Duodenal mucosa (tissue), 2 donors: ENCODE measurements at regions not wholly inside any gene's neighbourhood (a gene's known extent, or its start where the extent isn't known, plus 50 kb on each side); places are given as distances from the start of the nearest gene placed in this dataset.
"Not testable (repeated sequence)": the region's sequence is repeated elsewhere in the genome, so short reads cannot be mapped to it uniquely, and the experiment has no call there.

Experiments used
- H3K27ac ChIP-seq: one replicate; pipeline ENCODE4 v1.7.0; 2013; ENCODE audit warnings: low read depth, low read length
- H3K27me3 ChIP-seq, 2 donors: one replicate each; pipeline ENCODE4 v1.7.0; 2013; ENCODE audit warnings: low read length in 2 of 2, control low read depth in 1 of 2; ENCODE audit not compliant: insufficient read depth in 2 of 2, control insufficient read depth in 1 of 2
- H3K36me3 ChIP-seq, 2 donors: one replicate each; pipeline ENCODE4 v1.7.0; 2013; ENCODE audit warnings: low read length in 2 of 2, control low read depth in 1 of 2; ENCODE audit not compliant: insufficient read depth in 2 of 2, control insufficient read depth in 1 of 2
- H3K4me1 ChIP-seq, 2 donors: one replicate each; pipeline ENCODE4 v1.7.0; 2013; ENCODE audit warnings: low read length in 2 of 2, control low read depth in 1 of 2; ENCODE audit not compliant: insufficient read depth in 2 of 2, control insufficient read depth in 1 of 2
- H3K4me3 ChIP-seq, 2 donors: one replicate each; pipeline ENCODE4 v1.7.0; 2013; ENCODE audit warnings: low read length in 2 of 2, low read depth in 1 of 2
- H3K9ac ChIP-seq, 2 donors: one replicate each; pipeline ENCODE4 v1.7.0; 2013; ENCODE audit warnings: low read length in 2 of 2, low read depth in 1 of 2
- H3K9me3 ChIP-seq, 2 donors: one replicate each; pipeline ENCODE4 v1.7.0; 2013; ENCODE audit warnings: low read length in 2 of 2, control low read depth in 1 of 2; ENCODE audit not compliant: control insufficient read depth in 1 of 2

- no peaks in the 10 kb centered on the region for H3K36me3 ChIP-seq
- no peak overlapping the region for H3K9ac ChIP-seq
- peaks cover 0 to 11% of the 10 kb centered on the region in 2 donors for H3K9me3 ChIP-seq
Observed at GRCh38 chr9:30280229-30280900, 2104.1 kb upstream of the ACO1 start.

GRCh38 chr9:30289435-30289834 lies 2095.0 kb upstream of the ACO1 start:
- no peaks in the 10 kb centered on the region for H3K27me3 ChIP-seq
- no peak overlapping the region for H3K9ac ChIP-seq
- H3K9me3 ChIP-seq: no peaks in the 10 kb centered on the region
- no peak overlapping the region for H3K4me3 ChIP-seq
- no peak overlapping the region for H3K27ac ChIP-seq
- H3K4me1 ChIP-seq: no peaks in the 10 kb centered on the region
- H3K36me3 ChIP-seq: no peaks in the 10 kb centered on the region

More at GRCh38 chr9:30280229-30280900, 2104.1 kb upstream of the ACO1 start:
- H3K4me1 ChIP-seq: no peaks in the 10 kb centered on the region
- no peak overlapping the region for H3K27ac ChIP-seq
- H3K27me3 ChIP-seq: no peaks in the 10 kb centered on the region
- H3K4me3 ChIP-seq: no peak overlapping the region

GRCh38 chr9:30292026-30292425 lies 2092.4 kb upstream of the ACO1 start:
- H3K27me3 ChIP-seq: not testable (repeated sequence)

GRCh38 chr9:30293231-30293630 lies 2091.2 kb upstream of the ACO1 start:
- no peaks in the 10 kb centered on the region for H3K9me3 ChIP-seq

More at GRCh38 chr9:30292026-30292425, 2092.4 kb upstream of the ACO1 start:
- not testable (repeated sequence) for H3K9ac ChIP-seq, H3K9me3 ChIP-seq, H3K36me3 ChIP-seq, H3K4me1 ChIP-seq, H3K4me3 ChIP-seq, H3K27ac ChIP-seq

GRCh38 chr9:30299126-30299780 lies 2085.2 kb upstream of the ACO1 start:
- Histone ChIP-seq H3K27ac (no peak overlapping the region), H3K27me3 (no peaks in the 10 kb centered on the region), H3K4me3 (no peak overlapping the region), H3K9ac (no peak overlapping the region), H3K36me3 (no peaks in the 10 kb centered on the region), H3K4me1 (no peaks in the 10 kb centered on the region), H3K9me3 (no peaks in the 10 kb centered on the region)

More at GRCh38 chr9:30293231-30293630, 2091.2 kb upstream of the ACO1 start:
- H3K27ac ChIP-seq: no peak overlapping the region
- H3K4me3 ChIP-seq: no peak overlapping the region
- no peaks in the 10 kb centered on the region for H3K36me3 ChIP-seq
- H3K9ac ChIP-seq: no peak overlapping the region
- H3K4me1 ChIP-seq: no peaks in the 10 kb centered on the region
- H3K27me3 ChIP-seq: no peaks in the 10 kb centered on the region

GRCh38 chr9:30301271-30301963 lies 2083.0 kb upstream of the ACO1 start:
- Histone ChIP-seq H3K36me3 (no peaks in the 10 kb centered on the region), H3K4me3 (no peak overlapping the region), H3K9ac (no peak overlapping the region), H3K9me3 (no peaks in the 10 kb centered on the region), H3K27me3 (no peaks in the 10 kb centered on the region), H3K27ac (no peak overlapping the region), H3K4me1 (no peaks in the 10 kb centered on the region)

- Histone ChIP-seq H3K9me3 (no peaks in the 10 kb centered on the region), H3K4me1 (no peaks in the 10 kb centered on the region), H3K36me3 (no peaks in the 10 kb centered on the region), H3K9ac (no peak overlapping the region), H3K27me3 (no peaks in the 10 kb centered on the region), H3K27ac (no peak overlapping the region), H3K4me3 (no peak overlapping the region)
Observed at GRCh38 chr9:30310711-30311110, 2073.7 kb upstream of the ACO1 start.

GRCh38 chr9:30329431-30329830 lies 2055.0 kb upstream of the ACO1 start:
- Histone ChIP-seq H3K4me1 (no peaks in the 10 kb centered on the region), H3K27me3 (no peaks in the 10 kb centered on the region), H3K36me3 (no peaks in the 10 kb centered on the region), H3K27ac (no peak overlapping the region), H3K9ac (no peak overlapping the region), H3K4me3 (no peak overlapping the region), H3K9me3 (no peaks in the 10 kb centered on the region)

GRCh38 chr9:30348904-30349303 lies 2035.5 kb upstream of the ACO1 start:
- Histone ChIP-seq H3K27ac (no peak overlapping the region), H3K4me3 (no peak overlapping the region), H3K27me3 (no peaks in the 10 kb centered on the region), H3K9me3 (peaks cover 3 to 7% of the 10 kb centered on the region in 2 donors), H3K4me1 (no peaks in the 10 kb centered on the region), H3K36me3 (no peaks in the 10 kb centered on the region), H3K9ac (no peak overlapping the region)
